Panc1 (cell line): ENCODE measurements at regions not wholly inside any gene's neighbourhood (a gene's known extent, or its start where the extent isn't known, plus 50 kb on each side); places are given as distances from the start of the nearest gene placed in this dataset.
"Not testable (repeated sequence)": the region's sequence is repeated elsewhere in the genome, so short reads cannot be mapped to it uniquely, and the experiment has no call there.

Experiments used
- ATAC-seq: fragments of 200-7000 bp; cut with Tn5 transposase; 2 replicates; pipeline ENCODE4 v1.9.1; 2020; ENCODE audit warnings: mild to moderate bottlenecking, moderate library complexity
- BruUV-seq: library from RNA; stranded (reverse); fragments of 400-500 nt; replicated peaks from 2 replicates; lab custom pipeline; 2021; lab: Mats Ljungman, UMichigan
- CTCF ChIA-PET: fragments of 300-600 bp; sonication (Branson Sonifier 250); formaldehyde crosslinking; loops from one replicate; lab custom pipeline; 2022; ENCODE audit warnings: antibody characterized with exemption; lab: Charles Lee
- POLR2A ChIA-PET: fragments of 300-600 bp; sonication (Branson Sonifier 250); formaldehyde crosslinking; loops from one replicate; lab custom pipeline; 2022; ENCODE audit warnings: antibody characterized with exemption; lab: Charles Lee
- DNase-seq: peaks from one replicate; pipeline ENCODE4 v3.0.0-alpha.2; 2010; ENCODE audit warnings: low read depth, low spot score
- H3K27ac ChIP-seq: 2 replicates; pipeline ENCODE4 v1.5.1; 2011; ENCODE audit warnings: mild to moderate bottlenecking, low read length, inconsistent platforms
- H3K27me3 ChIP-seq: fragments of 200-500 bp; sonication (Bioruptor generic); 2 replicates; pipeline ENCODE4 v1.6.0; 2014; ENCODE audit warnings: low read length, inconsistent platforms; ENCODE audit not compliant: control insufficient read depth, insufficient read depth
- H3K36me3 ChIP-seq: fragments of 200-500 bp; sonication (Bioruptor generic); 2 replicates; pipeline ENCODE4 v1.5.1; 2014; ENCODE audit warnings: inconsistent platforms, mild to moderate bottlenecking, low read length, moderate library complexity; ENCODE audit not compliant: control insufficient read depth, insufficient read depth
- H3K4me1 ChIP-seq: 2 replicates; pipeline ENCODE4 v1.5.1; 2011; ENCODE audit warnings: inconsistent platforms, mild to moderate bottlenecking, low read length, moderate library complexity; ENCODE audit not compliant: control insufficient read depth, insufficient read depth
- H3K4me3 ChIP-seq, 2 experiments: 2 replicates each; pipeline ENCODE4 v1.5.1; 2011 to 2012; ENCODE audit warnings: low read depth in 2 of 2, low read length in 2 of 2, mild to moderate bottlenecking in 2 of 2, inconsistent platforms in 1 of 2, moderate library complexity in 1 of 2
- H3K9me3 ChIP-seq: fragments of 200-500 bp; sonication (Bioruptor generic); 2 replicates; pipeline ENCODE4 v1.5.1; 2014; ENCODE audit warnings: low read depth, mild to moderate bottlenecking, inconsistent platforms, low read length, moderate library complexity; ENCODE audit not compliant: control insufficient read depth, insufficient read depth
- POLR2AphosphoS5 ChIP-seq: IDR thresholded peaks from 2 replicates; pipeline ENCODE4 v1.6.1; 2012; ENCODE audit warnings: mild to moderate bottlenecking, low read depth, low read length, moderate library complexity
- SIN3A ChIP-seq: IDR thresholded peaks from 2 replicates; pipeline ENCODE4 v1.6.1; 2012; ENCODE audit warnings: low read depth, mild to moderate bottlenecking, low read length, moderate library complexity, borderline replicate concordance; ENCODE audit not compliant: insufficient read depth
- TCF7L2 ChIP-seq: IDR thresholded peaks from 2 replicates; pipeline ENCODE4 v1.6.1; 2011; ENCODE audit warnings: mild to moderate bottlenecking, low read depth, low read length, inconsistent platforms
- in situ Hi-C: cut with HindIII; loops from 2 replicates; pipeline ENCODE4 v1.10.0; 2016; ENCODE audit warnings: low sequenced_read_pairs, low pct_unique_long_range_greater_than_20kb
- intact Hi-C: fragments of 100-400 bp; cut with micrococcal nuclease; formaldehyde crosslinking; loops from one replicate; pipeline ENCODE4 v1.10.0; 2022; ENCODE audit not compliant: unreplicated experiment
- TF ChIP-seq, protein P1 (sequence below): fragments of 450-650 bp; IDR thresholded peaks from 2 replicates; pipeline ENCODE4 v1.5.1; 2017; ENCODE audit warnings: mild to moderate bottlenecking
- TF ChIP-seq, protein P2 (sequence below), 2 experiments: IDR thresholded peaks; 2 replicates each; pipeline ENCODE4 v1.6.1; 2011 to 2012; ENCODE audit warnings: low read depth in 2 of 2, control low read depth in 1 of 2, low read length in 1 of 2, mild to moderate bottlenecking in 1 of 2, moderate library complexity in 1 of 2; ENCODE audit not compliant: insufficient read depth in 1 of 2

DNA sequence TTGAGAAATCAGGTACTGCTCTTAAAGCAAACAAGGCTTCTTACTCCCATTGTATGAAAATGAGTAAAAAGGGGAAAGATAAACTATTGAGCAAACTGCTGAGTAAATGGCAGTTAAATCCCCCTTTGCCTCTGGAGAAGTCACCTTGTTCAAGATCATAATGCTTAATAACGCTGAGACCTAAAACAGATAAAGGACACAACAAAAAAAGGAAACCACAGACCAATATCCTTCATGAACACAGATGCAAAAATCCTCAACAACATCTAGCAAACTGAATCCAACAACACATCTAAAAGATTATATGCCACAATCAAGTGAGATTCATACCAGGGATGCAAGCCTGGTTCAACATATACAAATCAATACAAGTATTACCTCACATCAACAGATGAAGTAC lies 109.0 kb upstream of the MDM1 start:
- BruUV-seq: no TSS peak
- DNase-seq (no peak), ATAC-seq (no peak)
- Histone ChIP-seq H3K4me1 (peaks cover 13% of the 10 kb centered on the region), H3K27ac (peak overlapping the region; percentile 72; the same call in 1 of the 2 replicates), H3K27me3 (no peaks in the 10 kb centered on the region), H3K36me3 (no peaks in the 10 kb centered on the region), H3K4me3 (no peak overlapping the region), H3K9me3 (no peaks in the 10 kb centered on the region; the same call in 1 of the 2 replicates)
- CTCF ChIA-PET: no interaction called here
- in situ Hi-C loops: no loop called here
- intact Hi-C loops: no loop called here
- POLR2A ChIA-PET: no interaction called here
- TF ChIP-seq TCF7L2: no peak
- TF ChIP-seq, protein P1, sequence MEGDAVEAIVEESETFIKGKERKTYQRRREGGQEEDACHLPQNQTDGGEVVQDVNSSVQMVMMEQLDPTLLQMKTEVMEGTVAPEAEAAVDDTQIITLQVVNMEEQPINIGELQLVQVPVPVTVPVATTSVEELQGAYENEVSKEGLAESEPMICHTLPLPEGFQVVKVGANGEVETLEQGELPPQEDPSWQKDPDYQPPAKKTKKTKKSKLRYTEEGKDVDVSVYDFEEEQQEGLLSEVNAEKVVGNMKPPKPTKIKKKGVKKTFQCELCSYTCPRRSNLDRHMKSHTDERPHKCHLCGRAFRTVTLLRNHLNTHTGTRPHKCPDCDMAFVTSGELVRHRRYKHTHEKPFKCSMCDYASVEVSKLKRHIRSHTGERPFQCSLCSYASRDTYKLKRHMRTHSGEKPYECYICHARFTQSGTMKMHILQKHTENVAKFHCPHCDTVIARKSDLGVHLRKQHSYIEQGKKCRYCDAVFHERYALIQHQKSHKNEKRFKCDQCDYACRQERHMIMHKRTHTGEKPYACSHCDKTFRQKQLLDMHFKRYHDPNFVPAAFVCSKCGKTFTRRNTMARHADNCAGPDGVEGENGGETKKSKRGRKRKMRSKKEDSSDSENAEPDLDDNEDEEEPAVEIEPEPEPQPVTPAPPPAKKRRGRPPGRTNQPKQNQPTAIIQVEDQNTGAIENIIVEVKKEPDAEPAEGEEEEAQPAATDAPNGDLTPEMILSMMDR: no peak
- no peak for TF ChIP-seq SIN3A
- TF ChIP-seq POLR2AphosphoS5: no peak
- TF ChIP-seq, protein P2, sequence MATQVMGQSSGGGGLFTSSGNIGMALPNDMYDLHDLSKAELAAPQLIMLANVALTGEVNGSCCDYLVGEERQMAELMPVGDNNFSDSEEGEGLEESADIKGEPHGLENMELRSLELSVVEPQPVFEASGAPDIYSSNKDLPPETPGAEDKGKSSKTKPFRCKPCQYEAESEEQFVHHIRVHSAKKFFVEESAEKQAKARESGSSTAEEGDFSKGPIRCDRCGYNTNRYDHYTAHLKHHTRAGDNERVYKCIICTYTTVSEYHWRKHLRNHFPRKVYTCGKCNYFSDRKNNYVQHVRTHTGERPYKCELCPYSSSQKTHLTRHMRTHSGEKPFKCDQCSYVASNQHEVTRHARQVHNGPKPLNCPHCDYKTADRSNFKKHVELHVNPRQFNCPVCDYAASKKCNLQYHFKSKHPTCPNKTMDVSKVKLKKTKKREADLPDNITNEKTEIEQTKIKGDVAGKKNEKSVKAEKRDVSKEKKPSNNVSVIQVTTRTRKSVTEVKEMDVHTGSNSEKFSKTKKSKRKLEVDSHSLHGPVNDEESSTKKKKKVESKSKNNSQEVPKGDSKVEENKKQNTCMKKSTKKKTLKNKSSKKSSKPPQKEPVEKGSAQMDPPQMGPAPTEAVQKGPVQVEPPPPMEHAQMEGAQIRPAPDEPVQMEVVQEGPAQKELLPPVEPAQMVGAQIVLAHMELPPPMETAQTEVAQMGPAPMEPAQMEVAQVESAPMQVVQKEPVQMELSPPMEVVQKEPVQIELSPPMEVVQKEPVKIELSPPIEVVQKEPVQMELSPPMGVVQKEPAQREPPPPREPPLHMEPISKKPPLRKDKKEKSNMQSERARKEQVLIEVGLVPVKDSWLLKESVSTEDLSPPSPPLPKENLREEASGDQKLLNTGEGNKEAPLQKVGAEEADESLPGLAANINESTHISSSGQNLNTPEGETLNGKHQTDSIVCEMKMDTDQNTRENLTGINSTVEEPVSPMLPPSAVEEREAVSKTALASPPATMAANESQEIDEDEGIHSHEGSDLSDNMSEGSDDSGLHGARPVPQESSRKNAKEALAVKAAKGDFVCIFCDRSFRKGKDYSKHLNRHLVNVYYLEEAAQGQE (IDR thresholded peaks at IDR 0.05; ENCODE audit: insufficient read depth in 1 of 2, low read depth in 2 of 2, low read length in 1 of 2): no peak

DNA sequence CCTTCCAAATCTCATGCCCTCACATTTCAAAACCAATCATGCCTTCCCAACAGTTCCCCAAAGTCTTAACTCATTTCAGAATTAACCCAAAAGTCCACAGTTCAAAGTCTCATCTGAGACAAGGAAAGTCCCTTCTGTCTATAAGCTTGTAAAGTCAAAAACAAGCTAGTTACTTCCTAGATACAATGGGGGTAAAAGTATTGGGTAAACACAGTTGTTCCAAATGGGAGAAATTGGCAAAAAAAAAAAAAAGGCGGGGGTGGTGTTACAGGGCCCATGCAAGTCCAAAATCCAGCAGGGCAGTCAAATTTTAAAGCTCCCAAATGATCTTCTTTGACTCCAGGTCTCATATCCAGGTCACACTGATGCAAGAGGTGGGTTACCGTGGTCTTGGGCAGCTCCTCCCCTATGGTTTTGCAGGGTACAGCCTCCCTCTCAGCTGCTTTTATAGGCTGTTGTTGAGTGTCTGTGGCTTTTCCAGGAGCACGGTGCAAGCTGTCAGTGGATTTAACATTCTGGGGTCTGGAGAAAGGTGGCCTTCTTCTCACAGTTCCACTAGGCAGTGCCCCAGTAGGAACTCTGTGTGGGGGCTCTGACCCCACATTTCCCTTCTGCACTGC lies 110.3 kb upstream of the MDM1 start:
- intact Hi-C loops, H3K4me3 ChIP-seq, POLR2A ChIA-PET, CTCF ChIA-PET, BruUV-seq, DNase-seq, in situ Hi-C loops, H3K27me3 ChIP-seq, ATAC-seq, H3K9me3 ChIP-seq, H3K36me3 ChIP-seq: not testable (repeated sequence)
- peak overlapping the region; percentile 29; the same call in 1 of the 2 replicates for H3K27ac ChIP-seq
- H3K4me1 ChIP-seq: peaks cover 17% of the 10 kb centered on the region

DNA sequence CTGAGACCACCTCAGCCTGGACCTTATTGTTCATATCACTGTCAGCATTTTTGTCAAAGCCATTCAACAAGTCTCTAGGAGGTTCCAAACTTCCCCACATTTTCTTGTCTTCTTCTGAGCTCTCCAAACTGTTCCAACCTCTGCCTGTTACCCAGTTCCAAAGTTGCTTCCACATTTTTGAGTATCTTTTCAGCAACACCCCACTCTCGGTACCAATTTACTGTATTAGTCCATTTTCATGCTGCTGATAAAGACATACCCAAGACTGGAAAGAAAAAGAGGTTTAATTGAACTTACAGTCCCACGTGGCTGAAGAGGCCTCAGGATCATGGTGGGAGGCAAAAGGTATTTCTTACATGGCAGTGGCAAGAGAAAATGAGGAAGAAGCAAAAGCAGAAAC lies 111.5 kb upstream of the MDM1 start:
- ATAC-seq, H3K9me3 ChIP-seq, POLR2A ChIA-PET, BruUV-seq, H3K27ac ChIP-seq, in situ Hi-C loops, H3K4me3 ChIP-seq, DNase-seq, H3K36me3 ChIP-seq, H3K27me3 ChIP-seq, intact Hi-C loops, CTCF ChIA-PET: not testable (repeated sequence)
- H3K4me1 ChIP-seq: peaks cover 18% of the 10 kb centered on the region
